ENCODE measurements at regions not wholly inside any gene's neighbourhood (a gene's known extent, or its start where the extent isn't known, plus 50 kb on each side); places are given as distances from the start of the nearest gene placed in this dataset.

DNA sequence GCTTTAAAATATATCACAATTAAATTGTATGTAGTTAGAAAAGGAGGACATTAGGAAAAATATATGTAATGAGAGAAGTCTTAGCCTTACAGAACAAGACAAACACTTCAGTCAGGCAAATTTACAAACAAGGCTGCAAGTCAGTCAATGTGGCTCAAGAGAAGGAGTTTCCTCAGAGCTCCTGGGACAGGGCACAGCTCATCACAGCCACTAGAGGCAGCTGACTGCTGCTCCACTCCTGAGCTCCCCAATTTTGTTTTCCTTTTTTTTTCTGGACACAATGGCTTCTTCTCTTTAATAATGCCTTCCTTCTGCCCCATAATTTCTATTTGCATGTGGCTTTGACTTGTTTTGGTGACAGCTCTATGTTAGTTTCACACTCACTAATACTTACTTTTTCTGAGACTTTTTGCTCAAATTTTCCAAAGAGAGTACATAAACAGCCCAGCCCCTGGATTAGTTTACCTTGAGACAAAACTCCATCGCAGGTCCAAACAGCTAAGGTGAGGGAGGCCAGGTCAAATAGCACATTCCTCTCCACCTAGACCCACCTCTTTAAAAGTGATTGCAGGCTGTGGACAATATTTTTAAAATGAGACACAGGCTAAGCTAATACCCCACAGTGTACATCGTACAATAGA, 850.4 kb upstream of the FRG1 start:
- Histone ChIP-seq H3K4me3 (IDR thresholded peaks at IDR 0.05; ENCODE audit: insufficient read depth, low read depth, low read length) (no peak overlapping the region), H3K27ac (no peak overlapping the region), H3K4me2 (no peak overlapping the region), H2AFZ (ENCODE audit: low read depth) (no peak overlapping the region), H3K27me3 (ENCODE audit: insufficient read depth, low read depth) (no peaks in the 10 kb centered on the region), H4K20me1 (ENCODE audit: insufficient read depth) (no peaks in the 10 kb centered on the region), H3K36me3 (ENCODE audit: insufficient read depth) (no peaks in the 10 kb centered on the region), H3K4me1 (ENCODE audit: low read depth, poor library complexity, severe bottlenecking) (peaks cover 6% of the 10 kb centered on the region), H3K79me2 (ENCODE audit: insufficient read depth, low read depth) (no peaks in the 10 kb centered on the region), H3K9ac (no peak overlapping the region)
- peak; percentile 26 for TF ChIP-seq CTCF (conservative IDR thresholded peaks at IDR 0.05; ENCODE audit: low read depth, low read length)

DNA sequence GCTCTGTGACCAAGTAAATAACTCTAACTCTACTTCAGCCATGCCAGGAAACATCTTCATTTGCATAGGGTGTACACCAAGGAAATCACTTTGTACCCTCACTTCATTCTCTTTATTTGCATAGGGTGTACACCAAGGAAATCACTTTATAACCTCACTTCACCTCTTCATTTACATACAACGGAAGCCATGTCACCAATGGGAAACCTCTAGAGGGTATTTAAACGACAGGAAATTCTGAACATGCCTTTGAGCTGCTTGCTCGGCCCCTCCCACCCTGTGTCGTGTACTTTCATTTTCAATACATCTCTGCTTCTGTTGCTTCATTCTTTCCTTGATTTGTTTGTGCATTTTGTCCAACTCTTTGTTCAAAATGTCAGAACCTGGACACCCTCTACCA, 848.1 kb upstream of the FRG1 start:
- peaks cover 6% of the 10 kb centered on the region for H3K4me1 ChIP-seq (ENCODE audit: low read depth, poor library complexity, severe bottlenecking)
- TF ChIP-seq CTCF (conservative IDR thresholded peaks at IDR 0.05; ENCODE audit: low read depth, low read length), result no peak
- H4K20me1 ChIP-seq (ENCODE audit: insufficient read depth), result no peaks in the 10 kb centered on the region
- no peak overlapping the region for H3K27ac ChIP-seq
- H3K36me3 ChIP-seq (ENCODE audit: insufficient read depth), result no peaks in the 10 kb centered on the region
- H3K4me3 ChIP-seq (IDR thresholded peaks at IDR 0.05; ENCODE audit: insufficient read depth, low read depth, low read length), result no peak overlapping the region
- peak overlapping the region; percentile 6; the same call in 1 of the 2 replicates for H3K4me2 ChIP-seq
- no peaks in the 10 kb centered on the region for H3K79me2 ChIP-seq (ENCODE audit: insufficient read depth, low read depth)
- H3K27me3 ChIP-seq (ENCODE audit: insufficient read depth, low read depth), result no peaks in the 10 kb centered on the region
- peak overlapping the region; percentile 60; the same call in 1 of the 2 replicates for H2AFZ ChIP-seq (ENCODE audit: low read depth)
- H3K9ac ChIP-seq, result no peak overlapping the region

GRCh38 chr4:189096108-189096507, 844.6 kb upstream of the FRG1 start:
- Histone ChIP-seq H3K79me2 (ENCODE audit: insufficient read depth, low read depth) (no peaks in the 10 kb centered on the region), H3K36me3 (ENCODE audit: insufficient read depth) (no peaks in the 10 kb centered on the region), H3K4me1 (ENCODE audit: low read depth, poor library complexity, severe bottlenecking) (peaks cover 6% of the 10 kb centered on the region), H3K27ac (no peak overlapping the region), H4K20me1 (ENCODE audit: insufficient read depth) (no peaks in the 10 kb centered on the region), H3K4me2 (no peak overlapping the region), H3K9ac (no peak overlapping the region), H3K27me3 (ENCODE audit: insufficient read depth, low read depth) (no peaks in the 10 kb centered on the region), H2AFZ (ENCODE audit: low read depth) (no peak overlapping the region), H3K4me3 (IDR thresholded peaks at IDR 0.05; ENCODE audit: insufficient read depth, low read depth, low read length) (no peak overlapping the region)
- TF ChIP-seq CTCF (conservative IDR thresholded peaks at IDR 0.05; ENCODE audit: low read depth, low read length), result no peak

GRCh38 chr4:189096717-189097116, 844.0 kb upstream of the FRG1 start:
- Histone ChIP-seq H3K4me3 (IDR thresholded peaks at IDR 0.05; ENCODE audit: insufficient read depth, low read depth, low read length) (no peak overlapping the region), H3K4me1 (ENCODE audit: low read depth, poor library complexity, severe bottlenecking) (peaks cover 6% of the 10 kb centered on the region), H3K27me3 (ENCODE audit: insufficient read depth, low read depth) (no peaks in the 10 kb centered on the region), H3K79me2 (ENCODE audit: insufficient read depth, low read depth) (no peaks in the 10 kb centered on the region), H3K27ac (no peak overlapping the region), H3K4me2 (no peak overlapping the region), H4K20me1 (ENCODE audit: insufficient read depth) (no peaks in the 10 kb centered on the region), H2AFZ (ENCODE audit: low read depth) (no peak overlapping the region), H3K36me3 (ENCODE audit: insufficient read depth) (no peaks in the 10 kb centered on the region), H3K9ac (no peak overlapping the region)
- 0 out of 2 replicates have a peak, but pooled peaks have one; percentile 29 for TF ChIP-seq CTCF (conservative IDR thresholded peaks at IDR 0.05; ENCODE audit: low read depth, low read length)
